HS-5 (cell line): ENCODE measurements at regions not wholly inside any gene's neighbourhood (a gene's known extent, or its start where the extent isn't known, plus 50 kb on each side); places are given as distances from the start of the nearest gene placed in this dataset.

ENCODE experiments used
- DNase-seq: peaks from one replicate; pipeline ENCODE4 v3.0.0-alpha.2; 2012; ENCODE audit warnings: low read depth

DNA sequence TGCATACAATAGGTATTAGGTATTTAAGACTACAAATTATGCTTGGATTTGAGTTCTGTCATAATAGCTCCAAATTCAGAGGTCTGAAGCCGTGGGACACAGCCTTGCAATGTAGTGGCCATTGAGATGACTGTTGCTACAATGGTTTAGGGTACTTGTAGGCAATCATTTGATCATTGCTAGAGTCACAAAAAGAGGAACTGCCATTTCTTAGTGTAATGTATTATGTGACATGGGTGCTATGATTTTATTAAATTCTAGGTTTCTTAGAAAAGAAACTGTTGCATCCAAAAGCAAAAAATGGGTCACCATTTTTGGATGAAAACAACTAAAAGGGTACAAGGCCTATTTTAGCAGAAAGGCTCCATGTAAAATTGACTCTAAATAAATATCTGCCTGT is 129.9 kb upstream of the ZNF644 start:
- DNase-seq = no peak

DNA sequence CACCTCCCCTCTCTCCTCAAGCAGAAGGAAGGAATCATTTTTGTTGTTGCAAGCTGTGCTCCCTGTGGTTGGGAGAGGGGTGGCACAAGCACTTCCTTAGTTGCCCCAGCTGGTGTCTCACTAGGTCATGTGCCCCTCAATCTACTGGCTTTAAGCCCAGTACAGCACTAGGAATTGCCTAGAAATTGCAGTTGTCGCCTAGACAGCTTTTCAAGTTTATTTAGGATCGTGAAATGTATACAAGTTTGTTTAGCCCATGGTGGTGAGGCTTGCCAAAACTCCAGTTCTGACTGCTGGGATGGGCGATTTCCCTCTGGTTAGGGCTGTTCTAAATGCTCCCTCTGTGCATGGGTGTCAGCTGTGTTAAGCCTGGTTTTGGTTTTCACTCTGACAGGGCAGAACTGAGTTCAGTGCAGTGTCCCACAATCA is 126.8 kb upstream of the ZNF644 start:
- no peak for DNase-seq

DNA sequence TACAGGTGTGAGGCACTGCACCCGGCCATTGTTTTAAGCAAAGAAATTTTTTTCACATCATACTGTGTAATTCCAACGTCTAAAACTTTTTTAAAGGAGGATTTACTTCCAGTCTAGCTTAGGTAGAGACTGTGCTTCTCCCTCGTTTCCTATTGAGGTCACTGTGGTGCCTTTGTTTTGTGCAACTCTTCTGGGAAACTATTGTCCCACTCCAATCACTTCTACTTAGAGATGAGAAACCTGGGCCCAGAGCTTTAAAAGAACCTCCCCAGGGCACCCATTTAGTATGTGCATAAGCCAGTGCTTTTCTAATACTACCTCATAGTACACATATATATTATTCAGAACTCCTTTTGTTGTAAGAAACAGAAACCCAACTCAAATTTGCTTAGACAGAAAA is 120.0 kb upstream of the ZNF644 start:
- DNase-seq = no peak

DNA sequence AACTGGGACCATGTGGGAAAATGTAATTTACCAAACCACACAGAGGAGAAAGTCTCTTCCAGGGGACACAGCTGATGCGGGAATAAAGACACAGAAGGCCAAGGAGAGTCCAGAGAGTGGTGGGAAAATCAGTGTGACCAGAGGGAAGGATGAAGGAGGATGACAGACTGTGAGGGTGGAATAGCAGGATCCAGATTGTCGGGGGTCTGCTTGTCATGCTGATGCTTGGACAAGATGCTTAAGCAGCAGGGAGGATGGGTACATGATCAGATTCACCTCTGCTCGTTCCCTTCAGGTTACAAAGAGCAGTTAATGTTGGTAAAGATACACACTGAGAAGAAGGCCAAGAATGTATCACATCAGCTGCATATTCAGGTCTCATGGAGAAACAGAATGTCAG is 117.1 kb upstream of the ZNF644 start:
- DNase-seq = no peak

DNA sequence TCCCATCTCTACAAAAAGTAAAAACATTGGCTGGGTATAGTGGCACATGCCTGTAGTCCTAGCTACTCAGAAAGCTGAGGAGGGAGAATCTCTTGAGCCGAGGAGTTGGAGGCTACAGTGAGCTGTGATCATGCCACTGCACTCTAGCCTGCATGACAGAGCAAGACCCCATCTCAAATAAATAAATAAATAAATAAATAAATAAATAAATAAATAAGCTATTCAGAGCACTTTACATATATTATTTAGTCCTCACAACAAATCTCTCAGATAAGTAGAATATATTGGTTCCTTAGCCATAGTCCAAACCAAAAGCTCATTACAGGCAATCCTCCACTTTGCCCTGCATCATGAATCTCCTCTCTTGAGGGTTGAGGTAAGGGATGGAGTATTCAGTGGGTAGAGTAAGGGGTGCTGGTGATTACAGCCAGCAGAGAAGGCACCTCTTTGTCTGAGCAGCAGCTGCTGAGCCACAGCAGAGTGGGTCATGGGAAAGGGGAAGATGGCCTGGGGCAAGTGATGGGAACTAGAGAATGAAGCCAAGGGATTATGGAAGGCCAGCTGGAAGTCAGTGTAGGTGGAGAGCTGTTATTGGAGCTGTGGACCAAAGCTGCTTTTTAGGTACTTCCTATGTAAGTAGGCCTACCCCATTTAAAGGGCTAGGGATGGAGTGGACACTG is 115.5 kb upstream of the ZNF644 start:
- no peak for DNase-seq

DNA sequence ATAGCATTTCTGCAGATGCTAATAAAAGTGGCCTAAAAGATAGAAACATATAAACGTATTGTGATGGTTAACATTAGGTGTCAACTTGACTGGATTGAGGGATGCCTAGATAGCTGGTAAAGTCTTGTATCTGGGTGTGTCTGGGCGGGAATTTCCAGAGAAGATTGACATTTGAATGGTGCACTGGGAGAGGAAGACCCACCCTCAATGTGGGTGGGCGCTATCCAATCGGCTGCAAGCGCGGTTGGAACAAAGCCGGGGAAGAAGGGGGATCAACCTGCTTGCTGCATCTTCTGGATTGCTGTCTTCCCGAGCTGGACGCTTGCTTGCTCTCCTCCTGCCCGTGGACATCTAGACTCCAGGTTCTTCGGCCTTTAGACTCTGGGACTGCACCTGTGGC is 114.0 kb upstream of the ZNF644 start:
- no peak for DNase-seq

DNA sequence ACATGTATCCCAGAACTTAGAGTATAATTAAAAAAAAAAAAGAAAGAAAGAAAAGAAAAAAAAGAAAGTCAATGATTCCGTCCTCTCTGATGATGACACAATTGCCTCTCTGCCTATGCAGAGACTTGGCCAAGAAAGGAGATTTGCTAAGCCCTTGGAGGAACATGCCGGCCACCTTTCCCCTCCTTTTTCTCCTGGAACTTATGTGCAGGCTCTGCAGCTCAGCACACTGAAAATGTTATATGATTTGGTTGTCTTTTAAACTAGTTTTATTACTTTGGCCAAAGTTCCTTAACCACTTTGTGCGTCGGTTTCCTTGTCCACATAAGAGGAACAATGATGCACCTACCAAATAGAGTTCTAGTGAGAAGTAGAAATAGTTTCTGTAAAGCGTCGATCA is 111.4 kb upstream of the ZNF644 start:
- DNase-seq = no peak

DNA sequence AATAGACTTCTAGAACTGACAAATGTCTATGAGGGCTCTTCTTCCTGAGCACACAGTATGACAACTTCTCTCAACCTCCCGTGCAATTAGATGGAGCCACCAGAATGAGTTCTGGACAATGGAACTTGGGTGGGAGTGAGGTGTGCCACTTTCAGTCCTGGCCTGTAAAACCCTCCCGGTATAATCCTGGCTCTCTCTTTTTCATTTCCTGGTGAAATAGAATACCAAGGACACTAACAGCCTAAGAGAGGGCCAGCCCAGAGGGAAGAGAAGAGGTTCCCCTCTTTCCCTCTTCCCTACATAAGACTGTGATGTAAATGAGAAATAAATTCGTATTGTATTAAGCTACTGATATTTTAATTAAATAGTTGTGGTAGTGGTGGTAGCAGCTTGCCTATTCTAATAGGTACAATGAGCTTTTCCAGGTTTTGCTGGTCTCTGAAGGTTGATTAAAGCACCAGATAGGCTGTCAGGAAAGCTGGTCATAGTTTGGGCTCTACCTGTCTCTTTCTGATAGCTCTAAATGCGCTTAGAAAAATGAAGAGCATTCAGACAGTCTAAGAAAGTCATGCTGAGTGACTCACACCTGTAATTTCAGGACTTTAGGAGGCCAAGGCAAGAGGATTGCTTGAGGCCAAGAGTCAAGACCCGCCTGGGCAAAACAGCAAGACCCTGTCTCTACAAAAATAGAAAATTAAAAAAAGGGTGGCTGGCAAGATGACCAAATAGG is 108.6 kb upstream of the ZNF644 start:
- DNase-seq = no peak

DNA sequence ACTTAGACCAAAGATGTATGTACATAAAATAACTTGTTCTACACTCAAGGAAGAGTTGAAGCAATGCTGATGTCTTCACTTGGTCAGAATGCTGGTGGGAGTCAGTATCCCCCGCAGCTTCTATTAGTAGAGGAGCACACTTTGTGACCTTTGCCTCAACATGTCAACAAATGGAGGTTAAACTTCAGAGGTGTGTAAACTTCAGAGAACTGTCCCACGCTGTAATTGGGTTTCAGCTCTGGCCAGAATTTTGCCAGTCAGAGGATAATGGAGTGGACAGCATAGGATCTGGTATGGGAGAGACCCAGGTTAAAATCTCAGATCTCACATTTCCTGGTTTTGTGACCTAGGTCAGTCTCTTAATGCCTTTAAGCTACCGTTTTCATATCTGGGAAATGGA is 107.6 kb upstream of the ZNF644 start:
- DNase-seq = no peak

DNA sequence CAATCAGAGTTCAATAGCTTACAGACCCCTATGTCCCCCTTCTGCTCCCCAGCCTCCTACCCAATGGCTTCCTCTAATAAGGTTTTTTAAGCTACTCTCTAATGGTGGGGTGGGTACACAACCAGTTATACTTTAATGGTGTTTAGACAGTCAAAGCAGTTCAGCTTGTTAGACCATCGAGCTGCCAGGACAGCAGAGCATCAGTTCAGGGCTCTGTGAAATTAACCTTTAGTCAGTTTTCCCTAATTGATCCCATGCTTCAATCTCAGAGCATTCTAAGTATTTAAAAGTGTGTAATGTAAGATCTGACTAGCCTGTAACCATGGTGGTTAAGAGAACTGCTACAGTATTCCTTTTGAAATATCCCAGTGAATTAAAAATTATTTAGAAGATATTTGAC is 107.2 kb upstream of the ZNF644 start:
- DNase-seq = no peak

DNA sequence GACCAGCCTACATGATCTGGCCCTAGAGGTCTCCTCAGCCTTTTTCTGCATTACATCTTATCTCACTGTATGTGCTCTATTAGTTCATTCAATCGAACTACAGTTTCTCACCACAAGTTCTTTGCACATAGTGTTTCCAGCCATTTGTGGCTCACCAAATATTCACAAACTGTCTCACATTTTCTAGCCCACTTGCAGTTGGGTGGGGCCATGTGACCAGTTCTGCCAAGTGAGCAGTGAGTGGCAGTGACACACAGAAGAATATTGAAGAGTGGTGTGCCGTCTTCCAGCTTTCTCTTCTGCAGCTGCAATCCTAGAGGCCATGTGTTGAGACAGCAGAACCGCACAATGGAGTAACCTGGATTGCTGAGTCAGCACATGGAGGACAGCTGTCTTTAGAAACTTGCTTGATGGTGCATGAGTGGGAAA is 103.2 kb upstream of the ZNF644 start:
- no peak for DNase-seq

DNA sequence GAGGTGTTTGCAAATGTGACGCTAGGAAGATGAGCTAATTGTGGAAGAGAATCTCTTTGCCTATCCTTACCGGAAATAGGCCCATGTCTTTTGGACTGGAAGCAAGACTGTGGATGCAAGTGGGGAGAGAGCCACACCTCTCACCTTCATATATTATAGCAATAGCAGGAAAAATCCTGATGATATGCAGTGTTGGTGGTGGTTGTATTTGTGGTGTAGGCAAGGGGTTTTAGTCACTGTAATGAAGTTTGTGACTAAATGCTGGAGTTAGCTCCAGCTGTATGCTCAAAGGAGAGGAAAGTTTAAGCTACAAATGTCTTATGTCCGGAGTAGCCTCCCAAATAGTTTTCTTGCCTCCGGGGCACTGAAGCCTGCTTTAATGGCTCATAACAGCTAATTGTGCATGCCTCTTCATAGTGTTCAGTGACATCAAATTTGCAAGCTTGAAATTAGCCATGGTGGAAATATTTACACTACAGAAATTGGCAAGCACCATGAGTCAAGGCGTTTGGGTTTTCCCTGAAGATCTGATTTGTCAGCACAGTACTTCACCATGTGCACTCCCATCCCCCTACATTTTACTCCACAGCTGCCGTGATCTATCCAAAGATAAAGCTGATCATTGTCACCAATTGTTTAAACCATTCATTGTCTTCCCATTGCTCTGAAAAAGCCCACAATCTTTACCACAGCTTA is 102.6 kb upstream of the ZNF644 start:
- DNase-seq = no peak

DNA sequence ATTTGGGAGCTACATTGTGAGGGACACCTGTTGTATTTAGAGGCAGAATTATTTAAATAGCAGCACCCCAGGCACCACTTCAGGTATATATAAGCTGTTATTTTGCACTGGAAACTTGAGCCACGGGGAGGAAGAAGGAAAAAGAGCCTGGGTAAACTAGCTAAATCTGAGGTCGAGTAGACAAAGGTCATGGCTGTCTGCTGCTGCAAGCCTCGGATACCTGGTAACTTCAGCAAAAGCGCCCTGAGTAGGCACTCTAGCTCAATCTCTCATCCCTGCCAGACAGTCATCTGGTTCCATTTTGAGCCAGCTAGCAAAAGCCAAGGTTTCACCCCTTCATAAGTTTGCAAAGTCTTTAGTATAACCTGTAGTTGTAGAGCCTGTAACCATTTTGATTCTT is 101.9 kb upstream of the ZNF644 start:
- no peak for DNase-seq

DNA sequence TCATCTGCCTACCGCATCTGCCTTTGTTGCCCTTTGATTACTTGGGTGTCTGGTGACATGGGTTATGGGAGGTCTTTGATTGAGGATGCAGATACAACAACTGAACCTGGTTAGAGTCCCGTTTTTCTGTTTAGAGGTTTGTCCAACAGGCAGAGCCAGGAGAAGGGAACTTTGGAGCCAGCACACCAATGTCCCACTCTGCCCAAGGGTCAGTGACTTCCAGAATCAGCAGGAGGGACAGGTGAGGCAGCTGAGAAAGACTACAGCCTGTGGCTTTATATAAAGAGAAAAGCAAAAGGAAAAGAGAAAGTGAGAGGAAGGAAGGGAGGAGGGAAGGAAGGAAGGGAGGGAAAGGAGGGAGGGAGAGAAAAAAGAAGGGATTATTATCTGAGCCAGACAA is 101.5 kb upstream of the ZNF644 start:
- no peak for DNase-seq

DNA sequence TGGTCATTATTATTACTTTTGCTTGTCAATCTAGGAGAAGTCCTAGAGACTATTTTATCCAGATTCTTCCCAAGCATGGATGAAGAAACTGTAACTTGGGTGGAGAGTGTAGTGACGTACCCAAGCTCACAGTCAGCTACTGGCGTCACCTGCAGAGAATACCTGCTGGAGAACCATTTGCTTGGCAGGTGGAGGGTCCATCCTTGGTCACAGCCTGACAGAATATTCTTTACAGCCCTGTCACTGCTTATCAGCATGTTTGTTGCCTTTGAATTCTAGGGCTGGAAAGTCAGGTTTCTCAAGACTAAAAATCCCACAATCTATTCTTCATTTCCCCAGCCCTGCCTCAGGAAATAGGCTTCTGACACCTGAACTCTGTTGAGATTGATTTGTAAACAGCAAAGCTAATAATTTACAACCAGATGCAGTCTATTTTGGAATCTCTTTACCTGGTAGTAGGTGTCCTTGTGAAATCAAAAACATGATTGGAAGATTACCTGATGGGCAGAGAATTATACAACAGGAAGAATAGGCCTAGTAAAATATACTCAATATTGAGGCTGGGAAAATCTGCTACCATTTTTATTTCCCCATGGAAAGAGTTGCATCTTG is 100.4 kb upstream of the ZNF644 start:
- no peak for DNase-seq

DNA sequence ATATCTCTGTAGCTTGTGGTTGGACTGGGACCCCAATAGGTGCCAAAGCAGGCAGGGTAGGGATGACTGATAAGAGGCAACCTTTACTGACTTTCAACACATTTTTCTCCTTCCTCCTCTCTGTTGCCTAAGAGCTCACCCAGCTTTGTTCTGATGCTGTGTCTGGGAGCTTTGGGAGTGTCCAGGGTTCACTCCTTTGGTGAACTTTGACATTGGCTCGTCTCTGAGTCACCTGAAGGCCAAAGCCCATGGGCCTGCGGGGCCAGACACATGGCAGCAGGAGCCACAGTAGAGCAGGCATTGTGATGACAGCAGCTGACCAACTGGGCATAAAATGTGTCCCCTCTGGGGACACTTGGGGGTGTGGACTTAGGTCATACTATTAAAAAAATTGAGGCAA is 99.5 kb upstream of the ZNF644 start:
- no peak for DNase-seq

DNA sequence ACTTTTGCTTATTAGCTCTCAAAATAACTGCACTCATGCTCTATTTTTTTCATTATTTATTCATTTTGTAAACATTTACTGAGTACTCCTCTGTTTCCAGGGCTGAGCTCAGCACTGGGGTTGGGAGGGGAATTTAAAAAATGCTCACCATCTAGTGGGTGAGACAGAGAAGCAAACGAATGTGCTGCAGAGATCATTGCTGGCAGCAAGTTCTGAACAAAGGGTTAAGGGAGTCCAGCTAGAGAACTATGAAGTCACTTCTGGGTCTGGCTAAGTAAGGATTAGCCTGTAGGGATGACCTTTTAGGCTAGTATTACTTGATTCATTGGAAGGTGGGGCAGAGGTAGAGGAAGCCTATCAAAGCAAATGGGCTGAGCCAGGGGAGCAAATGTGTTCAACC is 99.1 kb upstream of the ZNF644 start:
- no peak for DNase-seq

DNA sequence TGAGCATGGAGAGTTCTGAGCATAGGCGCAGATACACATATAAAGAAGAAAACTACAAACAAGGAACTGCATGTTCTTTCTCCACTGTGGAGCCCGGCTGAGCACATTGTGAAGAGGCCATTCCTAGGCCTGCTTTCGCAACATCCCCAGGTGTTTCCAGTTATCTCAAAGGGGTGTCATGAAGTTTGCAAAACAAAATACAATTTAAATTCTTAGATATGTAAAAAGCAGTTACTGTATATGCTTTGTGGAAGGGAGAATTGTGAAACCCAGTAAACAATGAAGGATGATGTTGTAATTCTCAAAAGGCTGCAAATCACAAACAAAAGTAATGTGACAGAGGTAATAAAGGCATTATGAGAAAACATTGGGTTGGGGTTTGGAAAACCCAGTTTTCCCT is 98.6 kb upstream of the ZNF644 start:
- no peak for DNase-seq

DNA sequence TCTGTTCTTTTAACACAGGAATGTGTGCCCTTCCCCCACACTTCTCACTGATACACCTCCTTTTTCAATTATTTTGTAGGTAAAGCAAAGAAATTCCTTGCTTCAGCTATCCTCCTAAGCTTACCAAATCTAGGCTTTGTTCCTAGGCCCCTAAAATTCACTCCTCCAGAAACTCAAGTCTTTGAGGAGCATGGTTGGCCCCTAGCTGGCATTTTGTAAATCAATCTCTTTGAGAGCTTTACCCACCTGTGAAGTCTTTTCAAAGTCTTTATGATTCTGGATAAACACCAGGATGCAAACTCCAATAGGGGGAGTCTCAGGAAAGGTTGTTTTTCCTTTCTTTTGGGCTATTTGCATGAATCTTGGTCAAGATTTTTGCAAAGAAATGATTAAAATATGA is 82.9 kb upstream of the ZNF644 start:
- DNase-seq = no peak

DNA sequence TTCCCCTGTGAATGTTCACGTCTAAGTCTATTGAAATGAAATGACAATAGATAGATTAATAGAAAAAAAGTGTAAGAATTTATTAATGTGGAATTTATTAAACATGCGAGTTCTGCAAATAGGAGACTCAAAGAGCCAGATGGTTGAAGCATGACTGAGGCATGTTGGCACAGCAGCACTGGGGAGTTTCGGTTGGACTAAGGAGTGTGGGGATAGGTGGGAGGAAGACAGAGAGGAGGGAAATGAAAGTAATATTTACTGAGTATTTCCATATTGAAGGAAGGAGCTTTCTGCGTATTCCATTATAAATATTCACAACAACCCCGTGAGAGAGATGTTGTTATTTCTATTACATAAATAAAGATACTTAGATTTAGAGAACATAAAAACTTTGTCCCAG is 79.5 kb upstream of the ZNF644 start:
- no peak for DNase-seq

DNA sequence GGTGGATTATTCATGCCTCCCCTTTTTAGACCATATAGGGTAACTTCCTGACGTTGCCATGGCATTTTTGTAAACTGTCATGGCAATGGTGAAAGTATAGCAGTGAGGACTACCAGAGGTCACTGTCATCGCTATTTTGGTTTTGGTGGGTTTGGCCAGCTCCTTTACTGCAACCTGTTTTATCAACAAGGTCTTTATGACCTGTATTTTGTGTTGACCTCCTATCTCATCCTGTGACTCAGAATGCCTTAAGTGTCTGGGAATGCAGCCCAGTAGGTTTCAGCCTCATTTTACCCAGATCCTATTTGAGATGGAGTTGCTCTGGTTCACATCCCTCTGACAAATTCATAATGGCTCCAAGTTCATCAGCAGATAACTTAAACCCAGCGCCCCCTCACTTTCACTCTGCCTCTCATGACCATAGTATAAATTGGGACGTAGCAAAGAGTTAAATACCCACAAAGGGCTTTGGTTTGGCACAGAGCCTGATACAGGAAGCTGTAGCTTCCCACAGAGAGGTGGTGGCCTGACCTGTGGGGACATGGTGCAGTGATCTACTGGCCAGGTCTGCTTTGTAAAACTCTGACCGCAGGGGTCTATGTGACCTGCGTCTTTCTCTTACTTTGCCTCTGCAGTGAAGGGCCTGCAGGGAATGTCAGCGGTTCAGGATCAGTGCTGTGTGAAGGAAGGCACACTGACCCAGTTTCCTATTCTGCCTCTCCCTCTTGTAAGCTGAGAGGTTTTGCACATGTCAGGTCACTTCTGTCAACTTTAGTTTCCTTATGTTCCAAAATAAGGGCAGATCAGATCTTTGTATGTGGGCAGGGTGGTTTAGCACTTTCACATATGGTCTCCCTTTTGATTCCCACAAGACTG is 78.1 kb upstream of the ZNF644 start:
- DNase-seq = no peak

DNA sequence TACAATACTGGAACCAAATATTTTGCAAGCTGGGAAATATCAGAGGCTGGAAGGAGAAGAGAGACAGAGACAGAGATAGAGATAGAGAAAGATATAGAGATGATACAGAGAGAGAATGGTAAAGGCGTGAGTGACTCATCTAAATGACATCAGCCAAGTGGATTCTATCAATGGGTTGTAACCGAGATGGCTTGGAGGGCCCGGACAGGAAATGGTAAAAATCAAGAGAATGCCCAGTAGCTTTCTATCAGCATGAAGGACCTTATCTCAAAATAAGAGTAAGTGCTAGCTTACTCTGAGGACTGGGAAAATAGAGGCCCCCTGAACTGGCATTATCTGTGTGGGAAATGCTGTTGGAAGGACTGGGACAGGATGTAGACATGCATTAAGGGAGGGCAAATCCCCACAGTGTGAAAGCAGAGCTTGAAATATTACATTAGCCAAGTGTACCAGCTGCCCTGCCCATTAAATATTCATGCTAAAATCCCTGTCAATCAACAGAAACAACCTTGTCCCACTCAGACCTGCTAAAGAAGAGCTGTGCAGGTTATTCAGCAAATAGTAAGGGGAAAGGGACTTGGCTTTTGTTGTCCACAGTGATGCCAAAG is 76.6 kb upstream of the ZNF644 start:
- DNase-seq = peak; percentile 53
